WTC11 (cell line): ENCODE measurements at regions not wholly inside any gene's neighbourhood (a gene's known extent, or its start where the extent isn't known, plus 50 kb on each side); places are given as distances from the start of the nearest gene placed in this dataset.

Experiments used
- ATAC-seq: fragments of 200-7000 bp; cut with Tn5 transposase; 2 replicates; pipeline ENCODE4 v1.10.0; 2021; ENCODE audit warnings: mild to moderate bottlenecking, moderate library complexity
- CTCF ChIA-PET: fragments of 300-600 bp; sonication (Branson Sonifier 250); formaldehyde crosslinking; loops from one replicate; lab custom pipeline; 2021; ENCODE audit warnings: antibody characterized with exemption; lab: Charles Lee
- POLR2A ChIA-PET: fragments of 350-600 bp; sonication (Branson Sonifier 250); formaldehyde crosslinking; loops from one replicate; lab custom pipeline; 2021; ENCODE audit warnings: antibody characterized with exemption; lab: Charles Lee
- DNase-seq: peaks from one replicate; pipeline ENCODE4 v3.0.0; 2021; ENCODE audit warnings: low spot score
- H3K27ac Mint-ChIP-seq: 2 replicates; pipeline ENCODE4 v1.8.0; 2021; ENCODE audit warnings: mixed read lengths
- H3K27me3 Mint-ChIP-seq: 2 replicates; pipeline ENCODE4 v1.8.0; 2021; ENCODE audit warnings: low read depth, mild to moderate bottlenecking, moderate library complexity, mixed read lengths
- H3K36me3 Mint-ChIP-seq: 2 replicates; pipeline ENCODE4 v1.8.0; 2021; ENCODE audit warnings: mixed read lengths
- H3K4me1 Mint-ChIP-seq: 2 replicates; pipeline ENCODE4 v1.8.0; 2022; ENCODE audit warnings: mixed read lengths
- H3K4me3 Mint-ChIP-seq: 2 replicates; pipeline ENCODE4 v1.8.0; 2021; ENCODE audit warnings: mild to moderate bottlenecking, moderate library complexity, mixed read lengths
- H3K9me3 Mint-ChIP-seq: 2 replicates; pipeline ENCODE4 v1.8.0; 2021; ENCODE audit warnings: mixed read lengths
- FOXP1 ChIP-seq: sonication (generic); formaldehyde crosslinking; IDR thresholded peaks from 2 replicates; pipeline ENCODE4 v1.8.0; 2022; ENCODE audit warnings: missing genetic modification reagents, mild to moderate bottlenecking, moderate library complexity, borderline replicate concordance
- GABPB1 ChIP-seq: sonication (generic); formaldehyde crosslinking; IDR thresholded peaks from 2 replicates; pipeline ENCODE4 v1.8.1; 2023; ENCODE audit warnings: mild to moderate bottlenecking, missing genetic modification reagents
- GTF2I ChIP-seq: fragments of 250-450 bp; sonication (Bioruptor Pico); conservative IDR thresholded peaks from 2 replicates; pipeline ENCODE4 v1.4.0; 2021; ENCODE audit warnings: mild to moderate bottlenecking
- JUN ChIP-seq: sonication (generic); formaldehyde crosslinking; IDR thresholded peaks from 2 replicates; pipeline ENCODE4 v1.8.0; 2023; ENCODE audit warnings: mild to moderate bottlenecking, missing genetic modification reagents
- MXD4 ChIP-seq: fragments of 250-450 bp; sonication (Bioruptor Pico); IDR thresholded peaks from 2 replicates; pipeline ENCODE4 v1.8.0; 2021; ENCODE audit warnings: mild to moderate bottlenecking, moderate library complexity, borderline replicate concordance
- MYBL2 ChIP-seq: sonication (generic); formaldehyde crosslinking; IDR thresholded peaks from 2 replicates; pipeline ENCODE4 v1.8.1; 2023; ENCODE audit warnings: mild to moderate bottlenecking, moderate library complexity, missing genetic modification reagents
- NR1H2 ChIP-seq: sonication (generic); formaldehyde crosslinking; IDR thresholded peaks from 2 replicates; pipeline ENCODE4 v1.9.0; 2021; ENCODE audit warnings: mild to moderate bottlenecking, moderate library complexity, missing genetic modification reagents
- NR3C1 ChIP-seq: sonication (generic); formaldehyde crosslinking; conservative IDR thresholded peaks from 2 replicates; pipeline ENCODE4 v1.8.1; 2023; ENCODE audit warnings: low read depth, mild to moderate bottlenecking, missing genetic modification reagents
- SMAD3 ChIP-seq: sonication (generic); formaldehyde crosslinking; IDR thresholded peaks from 2 replicates; pipeline ENCODE4 v1.8.0; 2022; ENCODE audit warnings: missing genetic modification reagents, mild to moderate bottlenecking, borderline replicate concordance
- SMAD4 ChIP-seq: sonication (generic); formaldehyde crosslinking; IDR thresholded peaks from 2 replicates; pipeline ENCODE4 v1.8.0; 2022; ENCODE audit warnings: mild to moderate bottlenecking, missing genetic modification reagents
- TEAD4 ChIP-seq: sonication (generic); formaldehyde crosslinking; IDR thresholded peaks from 2 replicates; pipeline ENCODE4 v1.8.0; 2022; ENCODE audit warnings: mild to moderate bottlenecking, missing genetic modification reagents
- ZNF232 ChIP-seq: sonication (generic); formaldehyde crosslinking; IDR thresholded peaks from 2 replicates; pipeline ENCODE4 v1.8.0; 2022; ENCODE audit warnings: mild to moderate bottlenecking, missing genetic modification reagents
- ZNF416 ChIP-seq: fragments of 250-450 bp; sonication (Bioruptor Pico); IDR thresholded peaks from 2 replicates; pipeline ENCODE4 v1.9.0; 2021; ENCODE audit warnings: mild to moderate bottlenecking, inconsistent platforms
- TF ChIP-seq, protein P1 (sequence below): sonication (generic); formaldehyde crosslinking; IDR thresholded peaks from 2 replicates; pipeline ENCODE4 v1.8.1; 2023; ENCODE audit warnings: mild to moderate bottlenecking, moderate library complexity, missing genetic modification reagents
- TF ChIP-seq, protein P2 (sequence below): fragments of 250-450 bp; sonication (Bioruptor Pico); IDR thresholded peaks from 2 replicates; pipeline ENCODE4 v1.8.0; 2021; ENCODE audit warnings: mild to moderate bottlenecking
- TF ChIP-seq, protein P3 (sequence below): sonication (generic); formaldehyde crosslinking; IDR thresholded peaks from 2 replicates; pipeline ENCODE4 v1.8.0; 2022; ENCODE audit warnings: mild to moderate bottlenecking, missing genetic modification reagents
- TF ChIP-seq, protein P4 (sequence below): sonication (generic); formaldehyde crosslinking; IDR thresholded peaks from 2 replicates; pipeline ENCODE4 v1.8.1; 2023; ENCODE audit warnings: mild to moderate bottlenecking, missing genetic modification reagents
- TF ChIP-seq, protein P5 (sequence below): fragments of 200-600 bp; IDR thresholded peaks from 2 replicates; pipeline ENCODE4 v1.8.0; 2022; ENCODE audit warnings: antibody characterized with exemption
- TF ChIP-seq, protein P6 (sequence below): sonication (generic); formaldehyde crosslinking; IDR thresholded peaks from 2 replicates; pipeline ENCODE4 v1.8.0; 2022; ENCODE audit warnings: mild to moderate bottlenecking, missing genetic modification reagents
- TF ChIP-seq, protein P7 (sequence below): sonication (generic); formaldehyde crosslinking; IDR thresholded peaks from 2 replicates; pipeline ENCODE4 v1.8.0; 2023; ENCODE audit warnings: mild to moderate bottlenecking, missing genetic modification reagents

DNA sequence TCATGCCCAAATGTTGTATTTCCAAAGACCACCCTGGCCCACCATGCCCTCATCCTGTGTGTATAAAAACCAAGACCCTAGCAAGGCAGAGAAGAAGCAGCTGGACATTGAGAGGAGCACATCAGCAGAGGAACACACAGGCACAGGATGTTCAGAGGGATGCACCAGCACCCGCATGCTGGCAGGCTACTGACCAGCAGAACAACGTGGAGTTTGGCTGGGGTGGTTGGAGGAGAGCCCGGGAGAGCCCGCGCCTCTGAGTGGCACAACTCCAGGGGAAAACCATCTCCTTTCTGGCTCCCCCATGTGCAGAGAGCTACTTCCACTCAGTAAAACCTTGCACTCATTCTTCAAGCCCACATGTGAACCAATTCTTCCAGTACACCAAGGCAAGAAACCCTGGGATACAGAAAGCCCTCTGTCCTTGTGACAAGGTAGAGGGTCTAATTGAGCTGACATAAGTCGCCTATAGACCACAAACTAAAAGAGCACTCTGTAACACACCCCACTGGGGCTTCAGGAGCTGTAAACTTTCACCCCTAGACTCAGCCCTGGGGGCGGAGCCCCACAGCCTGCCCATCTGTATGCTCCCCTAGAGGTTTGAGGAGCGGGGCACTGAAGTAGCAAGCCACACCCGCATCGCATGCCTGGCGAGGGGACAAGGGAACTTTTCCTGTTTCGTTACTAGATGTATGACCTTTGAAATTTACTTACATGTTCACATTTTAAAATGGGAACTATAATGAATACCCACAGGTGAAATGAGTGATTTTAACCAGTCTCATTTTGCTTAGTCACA lies 831.5 kb upstream of the CITED2 start (continued):
- TF ChIP-seq, protein P1, sequence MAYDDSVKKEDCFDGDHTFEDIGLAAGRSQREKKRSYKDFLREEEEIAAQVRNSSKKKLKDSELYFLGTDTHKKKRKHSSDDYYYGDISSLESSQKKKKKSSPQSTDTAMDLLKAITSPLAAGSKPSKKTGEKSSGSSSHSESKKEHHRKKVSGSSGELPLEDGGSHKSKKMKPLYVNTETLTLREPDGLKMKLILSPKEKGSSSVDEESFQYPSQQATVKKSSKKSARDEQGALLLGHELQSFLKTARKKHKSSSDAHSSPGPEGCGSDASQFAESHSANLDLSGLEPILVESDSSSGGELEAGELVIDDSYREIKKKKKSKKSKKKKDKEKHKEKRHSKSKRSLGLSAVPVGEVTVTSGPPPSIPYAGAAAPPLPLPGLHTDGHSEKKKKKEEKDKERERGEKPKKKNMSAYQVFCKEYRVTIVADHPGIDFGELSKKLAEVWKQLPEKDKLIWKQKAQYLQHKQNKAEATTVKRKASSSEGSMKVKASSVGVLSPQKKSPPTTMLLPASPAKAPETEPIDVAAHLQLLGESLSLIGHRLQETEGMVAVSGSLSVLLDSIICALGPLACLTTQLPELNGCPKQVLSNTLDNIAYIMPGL, result no peak
- TF ChIP-seq MXD4, result no peak
- TF ChIP-seq NR3C1 (CRISPR knock-in tag), result no peak
- TF ChIP-seq FOXP1 (CRISPR knock-in tag), result no peak
- TF ChIP-seq NR1H2 (CRISPR knock-in tag), result no peak
- TF ChIP-seq GTF2I (CRISPR knock-in tag), result no peak

DNA sequence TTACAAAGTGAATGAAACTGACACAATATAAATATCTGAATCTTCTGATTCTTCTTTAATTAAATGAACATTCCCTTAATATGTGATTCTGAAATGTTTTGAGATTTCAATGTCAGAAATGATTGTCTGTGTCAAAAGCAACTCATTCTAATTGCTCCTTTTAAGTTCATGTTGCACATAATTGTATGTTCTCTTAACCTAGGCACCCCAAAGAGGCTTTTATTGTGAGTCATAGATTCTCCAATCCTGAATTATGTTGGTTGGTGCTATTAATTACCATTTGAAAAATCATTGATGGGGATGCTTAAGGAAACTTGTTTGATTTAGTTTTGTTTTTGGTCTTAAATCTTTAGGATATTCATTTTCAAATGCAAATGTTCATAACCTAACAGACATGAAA lies 829.7 kb upstream of the CITED2 start:
- peaks cover 24% of the 10 kb centered on the region for H3K9me3 Mint-ChIP-seq
- ChIA-PET POLR2A (no interaction called here), CTCF (no interaction called here)
- H3K27ac Mint-ChIP-seq, result no peak overlapping the region
- H3K27me3 Mint-ChIP-seq, result no peaks in the 10 kb centered on the region
- no peak overlapping the region for H3K4me3 Mint-ChIP-seq
- H3K36me3 Mint-ChIP-seq, result peaks cover 3% of the 10 kb centered on the region; the same call in 1 of the 2 replicates
- ATAC-seq (no peak), DNase-seq (no peak)
- H3K4me1 Mint-ChIP-seq, result no peaks in the 10 kb centered on the region
- TF ChIP-seq, protein P2, sequence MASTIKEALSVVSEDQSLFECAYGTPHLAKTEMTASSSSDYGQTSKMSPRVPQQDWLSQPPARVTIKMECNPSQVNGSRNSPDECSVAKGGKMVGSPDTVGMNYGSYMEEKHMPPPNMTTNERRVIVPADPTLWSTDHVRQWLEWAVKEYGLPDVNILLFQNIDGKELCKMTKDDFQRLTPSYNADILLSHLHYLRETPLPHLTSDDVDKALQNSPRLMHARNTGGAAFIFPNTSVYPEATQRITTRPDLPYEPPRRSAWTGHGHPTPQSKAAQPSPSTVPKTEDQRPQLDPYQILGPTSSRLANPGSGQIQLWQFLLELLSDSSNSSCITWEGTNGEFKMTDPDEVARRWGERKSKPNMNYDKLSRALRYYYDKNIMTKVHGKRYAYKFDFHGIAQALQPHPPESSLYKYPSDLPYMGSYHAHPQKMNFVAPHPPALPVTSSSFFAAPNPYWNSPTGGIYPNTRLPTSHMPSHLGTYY (CRISPR knock-in tag), result no peak
- no peak for TF ChIP-seq GABPB1 (CRISPR knock-in tag)
- no peak for TF ChIP-seq SMAD3 (CRISPR knock-in tag)
- TF ChIP-seq MYBL2 (CRISPR knock-in tag), result no peak
- TF ChIP-seq ZNF232 (CRISPR knock-in tag), result no peak
- no peak for TF ChIP-seq ZNF416 (CRISPR knock-in tag)
- TF ChIP-seq, protein P3, sequence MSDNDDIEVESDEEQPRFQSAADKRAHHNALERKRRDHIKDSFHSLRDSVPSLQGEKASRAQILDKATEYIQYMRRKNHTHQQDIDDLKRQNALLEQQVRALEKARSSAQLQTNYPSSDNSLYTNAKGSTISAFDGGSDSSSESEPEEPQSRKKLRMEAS (CRISPR knock-in tag), result no peak
- TF ChIP-seq, all 79 proteins: peak for 0

DNA sequence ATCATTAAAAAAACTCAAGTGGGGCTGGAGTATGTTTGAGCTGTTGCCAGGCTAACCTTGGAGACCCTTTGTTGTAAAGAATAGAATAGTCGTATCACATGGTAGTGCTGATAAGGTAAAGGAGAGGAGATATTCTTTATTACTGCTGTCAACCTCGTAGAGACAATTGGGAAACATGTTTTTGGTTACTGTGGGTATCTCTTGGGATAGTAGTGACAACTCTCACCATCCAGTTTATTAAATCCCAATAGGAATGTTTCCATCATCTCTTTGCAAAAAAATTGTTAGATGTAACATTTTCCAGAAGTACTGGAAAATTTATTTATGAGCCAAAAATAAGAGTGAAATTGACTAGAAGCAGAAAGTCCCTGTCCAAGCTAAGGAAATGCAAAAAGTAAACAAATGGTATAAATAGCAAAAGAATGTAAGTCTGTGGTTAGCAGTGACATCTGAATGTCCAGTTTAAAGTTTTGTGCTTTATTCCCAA lies 829.3 kb upstream of the CITED2 start:
- Mint-ChIP-seq H3K36me3 (peaks cover 3% of the 10 kb centered on the region; the same call in 1 of the 2 replicates), H3K27me3 (no peaks in the 10 kb centered on the region), H3K4me3 (no peak overlapping the region), H3K9me3 (peaks cover 26% of the 10 kb centered on the region), H3K27ac (no peak overlapping the region), H3K4me1 (no peaks in the 10 kb centered on the region)
- DNase-seq (no peak), ATAC-seq (no peak)
- POLR2A ChIA-PET, result no interaction called here
- CTCF ChIA-PET, result interaction anchor here (0.5 kb wide), 1 partner anchor 401 kb away, joined by 4 read pairs; no protein-coding TSS in a partner anchor
- TF ChIP-seq, protein P2 (CRISPR knock-in tag), result no peak
- TF ChIP-seq, protein P4, sequence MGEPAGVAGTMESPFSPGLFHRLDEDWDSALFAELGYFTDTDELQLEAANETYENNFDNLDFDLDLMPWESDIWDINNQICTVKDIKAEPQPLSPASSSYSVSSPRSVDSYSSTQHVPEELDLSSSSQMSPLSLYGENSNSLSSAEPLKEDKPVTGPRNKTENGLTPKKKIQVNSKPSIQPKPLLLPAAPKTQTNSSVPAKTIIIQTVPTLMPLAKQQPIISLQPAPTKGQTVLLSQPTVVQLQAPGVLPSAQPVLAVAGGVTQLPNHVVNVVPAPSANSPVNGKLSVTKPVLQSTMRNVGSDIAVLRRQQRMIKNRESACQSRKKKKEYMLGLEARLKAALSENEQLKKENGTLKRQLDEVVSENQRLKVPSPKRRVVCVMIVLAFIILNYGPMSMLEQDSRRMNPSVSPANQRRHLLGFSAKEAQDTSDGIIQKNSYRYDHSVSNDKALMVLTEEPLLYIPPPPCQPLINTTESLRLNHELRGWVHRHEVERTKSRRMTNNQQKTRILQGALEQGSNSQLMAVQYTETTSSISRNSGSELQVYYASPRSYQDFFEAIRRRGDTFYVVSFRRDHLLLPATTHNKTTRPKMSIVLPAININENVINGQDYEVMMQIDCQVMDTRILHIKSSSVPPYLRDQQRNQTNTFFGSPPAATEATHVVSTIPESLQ, result no peak
- TF ChIP-seq JUN, result no peak
- no peak for TF ChIP-seq MYBL2 (CRISPR knock-in tag)
- TF ChIP-seq ZNF232 (CRISPR knock-in tag), result no peak
- no peak for TF ChIP-seq SMAD4 (CRISPR knock-in tag)
- TF ChIP-seq, protein P5, sequence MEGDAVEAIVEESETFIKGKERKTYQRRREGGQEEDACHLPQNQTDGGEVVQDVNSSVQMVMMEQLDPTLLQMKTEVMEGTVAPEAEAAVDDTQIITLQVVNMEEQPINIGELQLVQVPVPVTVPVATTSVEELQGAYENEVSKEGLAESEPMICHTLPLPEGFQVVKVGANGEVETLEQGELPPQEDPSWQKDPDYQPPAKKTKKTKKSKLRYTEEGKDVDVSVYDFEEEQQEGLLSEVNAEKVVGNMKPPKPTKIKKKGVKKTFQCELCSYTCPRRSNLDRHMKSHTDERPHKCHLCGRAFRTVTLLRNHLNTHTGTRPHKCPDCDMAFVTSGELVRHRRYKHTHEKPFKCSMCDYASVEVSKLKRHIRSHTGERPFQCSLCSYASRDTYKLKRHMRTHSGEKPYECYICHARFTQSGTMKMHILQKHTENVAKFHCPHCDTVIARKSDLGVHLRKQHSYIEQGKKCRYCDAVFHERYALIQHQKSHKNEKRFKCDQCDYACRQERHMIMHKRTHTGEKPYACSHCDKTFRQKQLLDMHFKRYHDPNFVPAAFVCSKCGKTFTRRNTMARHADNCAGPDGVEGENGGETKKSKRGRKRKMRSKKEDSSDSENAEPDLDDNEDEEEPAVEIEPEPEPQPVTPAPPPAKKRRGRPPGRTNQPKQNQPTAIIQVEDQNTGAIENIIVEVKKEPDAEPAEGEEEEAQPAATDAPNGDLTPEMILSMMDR, result no peak
- TF ChIP-seq, protein P6, sequence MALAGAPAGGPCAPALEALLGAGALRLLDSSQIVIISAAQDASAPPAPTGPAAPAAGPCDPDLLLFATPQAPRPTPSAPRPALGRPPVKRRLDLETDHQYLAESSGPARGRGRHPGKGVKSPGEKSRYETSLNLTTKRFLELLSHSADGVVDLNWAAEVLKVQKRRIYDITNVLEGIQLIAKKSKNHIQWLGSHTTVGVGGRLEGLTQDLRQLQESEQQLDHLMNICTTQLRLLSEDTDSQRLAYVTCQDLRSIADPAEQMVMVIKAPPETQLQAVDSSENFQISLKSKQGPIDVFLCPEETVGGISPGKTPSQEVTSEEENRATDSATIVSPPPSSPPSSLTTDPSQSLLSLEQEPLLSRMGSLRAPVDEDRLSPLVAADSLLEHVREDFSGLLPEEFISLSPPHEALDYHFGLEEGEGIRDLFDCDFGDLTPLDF (CRISPR knock-in tag), result no peak
- TF ChIP-seq, protein P7, sequence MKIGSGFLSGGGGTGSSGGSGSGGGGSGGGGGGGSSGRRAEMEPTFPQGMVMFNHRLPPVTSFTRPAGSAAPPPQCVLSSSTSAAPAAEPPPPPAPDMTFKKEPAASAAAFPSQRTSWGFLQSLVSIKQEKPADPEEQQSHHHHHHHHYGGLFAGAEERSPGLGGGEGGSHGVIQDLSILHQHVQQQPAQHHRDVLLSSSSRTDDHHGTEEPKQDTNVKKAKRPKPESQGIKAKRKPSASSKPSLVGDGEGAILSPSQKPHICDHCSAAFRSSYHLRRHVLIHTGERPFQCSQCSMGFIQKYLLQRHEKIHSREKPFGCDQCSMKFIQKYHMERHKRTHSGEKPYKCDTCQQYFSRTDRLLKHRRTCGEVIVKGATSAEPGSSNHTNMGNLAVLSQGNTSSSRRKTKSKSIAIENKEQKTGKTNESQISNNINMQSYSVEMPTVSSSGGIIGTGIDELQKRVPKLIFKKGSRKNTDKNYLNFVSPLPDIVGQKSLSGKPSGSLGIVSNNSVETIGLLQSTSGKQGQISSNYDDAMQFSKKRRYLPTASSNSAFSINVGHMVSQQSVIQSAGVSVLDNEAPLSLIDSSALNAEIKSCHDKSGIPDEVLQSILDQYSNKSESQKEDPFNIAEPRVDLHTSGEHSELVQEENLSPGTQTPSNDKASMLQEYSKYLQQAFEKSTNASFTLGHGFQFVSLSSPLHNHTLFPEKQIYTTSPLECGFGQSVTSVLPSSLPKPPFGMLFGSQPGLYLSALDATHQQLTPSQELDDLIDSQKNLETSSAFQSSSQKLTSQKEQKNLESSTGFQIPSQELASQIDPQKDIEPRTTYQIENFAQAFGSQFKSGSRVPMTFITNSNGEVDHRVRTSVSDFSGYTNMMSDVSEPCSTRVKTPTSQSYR (CRISPR knock-in tag), result no peak
- no peak for TF ChIP-seq TEAD4 (CRISPR knock-in tag)
